Activated T-helper 1 cell treated with anti-CD3 and anti-CD28 coated beads, Interleukin-2, amount 50 U/mL, for 16 hours (primary cell): ENCODE measurements at regions not wholly inside any gene's neighbourhood (a gene's known extent, or its start where the extent isn't known, plus 50 kb on each side); places are given as distances from the start of the nearest gene placed in this dataset.
"Not testable (repeated sequence)": the region's sequence is repeated elsewhere in the genome, so short reads cannot be mapped to it uniquely, and the experiment has no call there.

Experiments used
- DNase-seq, 2 donors: peaks; one replicate each; pipeline ENCODE4 v3.0.0-alpha.2; 2020; ENCODE audit warnings: low read depth in 1 of 2, low spot score in 1 of 2

GRCh38 chr4:77305766-77306165 lies 148.8 kb downstream of the CCNG2 start:
- DNase-seq = no peak

- no peak for DNase-seq
Measured at GRCh38 chr4:77306496-77306895, 149.5 kb downstream of the CCNG2 start.

- DNase-seq = no peak
Measured at GRCh38 chr4:77308843-77309242, 151.8 kb downstream of the CCNG2 start.

- DNase-seq = no peak
Measured at GRCh38 chr4:77309496-77309895, 152.5 kb downstream of the CCNG2 start.

GRCh38 chr4:77310931-77311330 lies 153.9 kb downstream of the CCNG2 start:
- DNase-seq = no peak

- DNase-seq = no peak
Measured at GRCh38 chr4:77314697-77315096, 157.7 kb downstream of the CCNG2 start.

- DNase-seq = no peak
Measured at GRCh38 chr4:77327151-77327550, 170.1 kb downstream of the CCNG2 start.

GRCh38 chr4:77332696-77333270 lies 175.8 kb downstream of the CCNG2 start:
- no peak for DNase-seq

- DNase-seq = no peak
Measured at GRCh38 chr4:77336411-77337142, 179.6 kb downstream of the CCNG2 start.

- DNase-seq = no peak
Measured at GRCh38 chr4:77342170-77342810, 185.3 kb downstream of the CCNG2 start.

GRCh38 chr4:77344001-77344400 lies 187.0 kb downstream of the CCNG2 start:
- DNase-seq = no peak

- no peak for DNase-seq
Measured at GRCh38 chr4:77344784-77345183, 187.8 kb downstream of the CCNG2 start.

GRCh38 chr4:77347351-77347966 lies 190.5 kb downstream of the CCNG2 start:
- DNase-seq = no peak

GRCh38 chr4:77348815-77349214 lies 191.8 kb downstream of the CCNG2 start:
- DNase-seq = no peak

- DNase-seq = no peak
Measured at GRCh38 chr4:77349364-77349763, 192.4 kb downstream of the CCNG2 start.

- DNase-seq = no peak
Measured at GRCh38 chr4:77349796-77350195, 192.8 kb downstream of the CCNG2 start.

- DNase-seq = no peak
Measured at GRCh38 chr4:77352192-77352591, 195.2 kb downstream of the CCNG2 start.

GRCh38 chr4:77353724-77354315 lies 196.8 kb downstream of the CCNG2 start:
- not testable (repeated sequence) for DNase-seq

- DNase-seq = no peak
Measured at GRCh38 chr4:77354550-77354949, 197.5 kb downstream of the CCNG2 start.

- no peak for DNase-seq
Measured at GRCh38 chr4:77355731-77356130, 198.7 kb downstream of the CCNG2 start.

GRCh38 chr4:77358315-77358928 lies 201.4 kb downstream of the CCNG2 start:
- DNase-seq = no peak
